ENCODE measurements at regions not wholly inside any gene's neighbourhood (a gene's known extent, or its start where the extent isn't known, plus 50 kb on each side); places are given as distances from the start of the nearest gene placed in this dataset.

DNA sequence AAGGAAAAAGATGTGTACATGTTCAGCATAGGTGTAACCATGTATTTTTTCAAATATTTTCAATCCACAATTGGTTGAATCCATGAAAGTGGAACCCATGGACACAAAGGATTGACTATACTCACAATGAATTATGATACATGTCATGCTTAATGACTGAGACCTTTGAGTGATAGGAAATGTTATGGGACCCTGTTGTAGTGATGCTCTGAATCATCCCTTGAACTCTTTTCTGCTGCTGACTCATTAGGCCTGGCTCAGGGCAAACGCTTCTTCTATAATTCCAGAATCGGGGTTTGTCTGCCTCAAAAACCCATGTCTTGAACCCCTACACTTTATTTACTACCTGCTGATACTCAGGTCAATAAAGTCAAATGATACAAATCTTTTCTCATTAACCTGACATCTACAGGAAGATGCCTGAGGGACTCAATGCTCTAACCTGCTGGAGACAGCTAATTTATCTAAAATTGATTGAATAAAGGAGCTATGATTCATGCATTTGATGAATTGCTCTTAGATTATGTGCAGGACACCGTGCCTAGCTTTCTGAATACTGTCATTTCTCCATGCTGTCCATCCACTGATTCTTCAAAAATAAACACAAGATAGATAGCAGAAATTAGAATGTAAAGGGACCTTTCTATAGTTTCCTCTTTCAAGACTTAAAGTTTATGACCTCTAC, 260.1 kb downstream of the PRELID2 start:
- no peak for ATAC-seq
- Mint-ChIP-seq H3K27me3 (ENCODE audit: low read depth) (no peaks in the 10 kb centered on the region), H3K4me3 (no peak overlapping the region), H3K4me1 (ENCODE audit: low read depth) (no peaks in the 10 kb centered on the region), H3K9me3 (peaks cover 21% of the 10 kb centered on the region), H3K36me3 (ENCODE audit: insufficient read depth) (no peaks in the 10 kb centered on the region)
- no peak for DNase-seq

DNA sequence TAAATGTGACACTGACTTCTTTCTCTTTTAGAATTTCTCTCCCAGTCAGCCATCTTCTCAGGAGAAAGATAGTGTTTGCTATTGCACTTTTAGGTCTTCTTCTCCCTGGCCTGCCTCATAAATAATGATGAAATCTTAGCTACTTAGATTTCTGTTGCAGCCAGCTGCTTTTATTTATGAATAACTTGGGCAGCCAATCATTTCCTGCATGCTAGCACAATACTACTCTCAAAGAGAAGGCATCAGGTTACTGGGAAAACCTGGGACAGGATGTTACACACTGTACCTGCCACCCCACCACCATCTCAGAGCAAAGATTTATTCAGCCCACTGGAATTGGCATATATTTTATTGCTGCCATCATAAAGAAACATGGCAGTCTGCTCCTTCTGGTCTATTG, 266.6 kb downstream of the PRELID2 start:
- no peaks in the 10 kb centered on the region for H3K4me1 Mint-ChIP-seq (ENCODE audit: low read depth)
- H3K9me3 Mint-ChIP-seq = no peaks in the 10 kb centered on the region
- ATAC-seq (no peak), DNase-seq (no peak)
- no peak overlapping the region for H3K4me3 Mint-ChIP-seq
- H3K27me3 Mint-ChIP-seq (ENCODE audit: low read depth) = no peaks in the 10 kb centered on the region
- no peaks in the 10 kb centered on the region for H3K36me3 Mint-ChIP-seq (ENCODE audit: insufficient read depth)

DNA sequence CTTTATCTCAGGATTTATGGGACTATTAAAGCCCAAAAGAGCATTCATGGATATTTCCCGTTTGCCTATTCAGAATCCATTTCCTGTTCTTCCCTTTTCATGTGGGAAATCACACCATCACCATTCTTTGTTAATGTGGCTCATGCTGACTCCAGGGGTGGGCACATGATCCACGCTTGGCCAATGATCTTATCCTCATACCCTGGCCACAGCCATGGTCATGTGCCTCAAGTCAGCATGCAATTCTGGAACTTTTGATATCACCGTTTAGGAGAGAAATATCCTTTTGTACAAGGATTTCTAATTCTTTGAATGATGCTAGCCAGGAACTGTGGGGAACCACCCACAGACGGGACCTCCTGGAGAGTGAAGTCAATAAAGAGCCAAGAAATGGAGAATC, 272.2 kb downstream of the PRELID2 start:
- H3K9me3 Mint-ChIP-seq = no peaks in the 10 kb centered on the region

DNA sequence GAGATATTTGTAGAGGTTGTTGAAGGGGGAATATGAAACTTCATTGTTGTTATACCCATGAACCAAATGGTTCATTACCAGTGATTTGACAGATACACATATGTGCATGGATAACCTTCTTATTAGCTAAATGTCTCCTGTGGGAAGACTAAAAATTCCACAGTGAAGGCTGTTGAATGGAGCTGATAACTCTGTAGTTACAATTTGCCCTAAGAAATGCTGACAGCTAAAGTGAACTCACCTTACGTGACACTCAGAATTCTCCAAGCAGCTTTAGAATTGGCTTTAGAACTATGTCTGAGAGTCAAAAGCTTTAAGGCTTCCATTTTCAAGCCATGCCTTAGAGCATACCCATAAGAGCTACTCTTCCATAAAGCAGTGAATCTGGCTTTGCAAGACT, 276.9 kb downstream of the PRELID2 start:
- Mint-ChIP-seq H3K9me3 (peaks cover 6% of the 10 kb centered on the region), H3K4me3 (no peak overlapping the region), H3K36me3 (ENCODE audit: insufficient read depth) (no peaks in the 10 kb centered on the region), H3K4me1 (ENCODE audit: low read depth) (no peaks in the 10 kb centered on the region), H3K27me3 (ENCODE audit: low read depth) (no peaks in the 10 kb centered on the region)
- DNase-seq (no peak), ATAC-seq (no peak)

More for the DNA sequence above, 272.2 kb downstream of the PRELID2 start:
- Mint-ChIP-seq H3K36me3 (ENCODE audit: insufficient read depth) (no peaks in the 10 kb centered on the region), H3K4me1 (ENCODE audit: low read depth) (no peaks in the 10 kb centered on the region), H3K27me3 (ENCODE audit: low read depth) (no peaks in the 10 kb centered on the region), H3K4me3 (no peak overlapping the region)
- DNase-seq = no peak
- no peak for ATAC-seq

DNA sequence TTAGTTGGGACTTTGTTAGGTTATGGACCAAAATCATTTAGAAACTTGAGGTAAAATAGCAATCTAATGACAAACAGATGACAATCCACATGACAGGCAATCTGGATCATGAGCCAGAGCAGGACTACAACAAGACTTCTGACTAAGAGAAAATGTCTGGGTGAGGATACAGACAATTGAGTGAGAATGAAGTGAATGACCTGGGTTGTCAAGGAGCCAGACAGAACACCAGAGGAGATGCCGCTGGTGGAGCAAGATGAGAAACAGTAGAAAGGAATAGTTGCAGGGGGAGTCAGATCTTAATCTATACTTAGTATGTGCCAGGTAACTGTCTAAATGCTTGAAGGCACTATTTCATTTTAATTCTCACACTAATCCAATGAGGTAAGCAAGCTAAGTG, 277.8 kb downstream of the PRELID2 start:
- Mint-ChIP-seq H3K27me3 (ENCODE audit: low read depth) (no peaks in the 10 kb centered on the region), H3K36me3 (ENCODE audit: insufficient read depth) (no peaks in the 10 kb centered on the region), H3K4me1 (ENCODE audit: low read depth) (no peaks in the 10 kb centered on the region), H3K4me3 (no peak overlapping the region), H3K9me3 (peaks cover 6% of the 10 kb centered on the region)
- DNase-seq (no peak), ATAC-seq (no peak)

DNA sequence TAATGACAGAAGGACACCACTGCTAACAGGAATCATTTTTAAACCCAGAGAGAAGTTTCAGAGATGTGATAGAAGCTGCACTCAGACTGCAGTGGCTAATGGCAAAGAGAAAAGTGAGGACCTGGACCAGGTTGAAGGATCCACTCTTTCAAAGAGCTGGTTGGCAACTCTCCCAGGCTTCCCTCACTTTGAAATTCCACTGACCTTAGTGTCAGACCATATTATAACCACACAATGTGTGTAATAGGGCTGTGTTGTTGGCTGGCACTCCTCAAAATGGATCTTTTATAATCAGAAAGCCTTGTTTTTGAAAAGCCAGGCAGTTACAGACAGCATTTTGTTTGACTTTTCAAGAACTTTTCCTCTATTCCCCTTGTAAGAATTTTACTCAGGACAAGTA, 280.7 kb downstream of the PRELID2 start:
- Mint-ChIP-seq H3K36me3 (ENCODE audit: insufficient read depth) (no peaks in the 10 kb centered on the region), H3K4me1 (ENCODE audit: low read depth) (no peaks in the 10 kb centered on the region), H3K4me3 (no peak overlapping the region), H3K9me3 (peaks cover 6% of the 10 kb centered on the region), H3K27me3 (ENCODE audit: low read depth) (no peaks in the 10 kb centered on the region)
- ATAC-seq = no peak
- no peak for DNase-seq

DNA sequence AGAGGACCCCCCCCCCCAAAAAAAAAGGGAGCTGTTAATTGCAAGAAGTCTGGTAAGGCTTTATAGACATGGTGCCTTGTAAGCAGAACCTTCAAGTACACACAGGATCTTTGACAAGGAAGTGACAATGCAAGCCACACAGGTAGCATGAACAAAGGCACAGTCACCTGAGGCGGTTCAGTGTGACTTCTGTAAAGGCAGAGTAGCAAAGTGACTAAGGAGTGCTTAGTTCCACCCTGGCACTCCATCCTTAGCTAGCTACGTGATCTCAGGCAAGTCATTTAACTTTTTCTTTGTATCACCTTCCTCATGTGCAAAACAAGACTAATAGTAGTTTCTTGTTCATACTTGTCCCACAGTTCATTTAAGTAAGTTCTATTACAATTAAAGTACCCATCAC, 282.0 kb downstream of the PRELID2 start:
- no peaks in the 10 kb centered on the region for H3K27me3 Mint-ChIP-seq (ENCODE audit: low read depth)
- no peaks in the 10 kb centered on the region for H3K36me3 Mint-ChIP-seq (ENCODE audit: insufficient read depth)
- no peaks in the 10 kb centered on the region for H3K4me1 Mint-ChIP-seq (ENCODE audit: low read depth)
- no peak overlapping the region for H3K4me3 Mint-ChIP-seq
- ATAC-seq (no peak), DNase-seq (no peak)
- H3K9me3 Mint-ChIP-seq = peaks cover 11% of the 10 kb centered on the region

DNA sequence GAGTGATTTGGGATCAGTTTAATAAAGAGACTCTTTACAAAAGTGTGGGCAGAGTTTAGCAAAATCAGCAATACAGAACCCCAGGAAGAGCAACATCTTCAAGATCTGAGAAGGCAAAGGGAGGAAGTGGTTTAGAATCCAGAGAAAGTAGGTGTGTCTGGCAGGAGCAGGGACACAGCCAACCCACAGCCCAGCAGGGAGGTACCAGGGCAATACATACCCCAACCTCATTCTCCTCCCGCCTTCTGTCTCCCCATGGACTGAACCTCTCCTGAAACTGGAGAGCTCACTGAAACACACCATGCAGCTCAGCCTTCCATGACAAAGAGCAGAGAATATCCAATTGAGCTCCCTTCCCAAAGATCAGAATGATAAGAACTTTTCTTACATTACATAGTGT, 283.4 kb downstream of the PRELID2 start:
- H3K27me3 Mint-ChIP-seq (ENCODE audit: low read depth) = no peaks in the 10 kb centered on the region
- ATAC-seq = no peak
- peaks cover 9% of the 10 kb centered on the region for H3K9me3 Mint-ChIP-seq
- H3K4me3 Mint-ChIP-seq = no peak overlapping the region
- H3K4me1 Mint-ChIP-seq (ENCODE audit: low read depth) = no peaks in the 10 kb centered on the region
- no peaks in the 10 kb centered on the region for H3K36me3 Mint-ChIP-seq (ENCODE audit: insufficient read depth)
- DNase-seq = no peak

DNA sequence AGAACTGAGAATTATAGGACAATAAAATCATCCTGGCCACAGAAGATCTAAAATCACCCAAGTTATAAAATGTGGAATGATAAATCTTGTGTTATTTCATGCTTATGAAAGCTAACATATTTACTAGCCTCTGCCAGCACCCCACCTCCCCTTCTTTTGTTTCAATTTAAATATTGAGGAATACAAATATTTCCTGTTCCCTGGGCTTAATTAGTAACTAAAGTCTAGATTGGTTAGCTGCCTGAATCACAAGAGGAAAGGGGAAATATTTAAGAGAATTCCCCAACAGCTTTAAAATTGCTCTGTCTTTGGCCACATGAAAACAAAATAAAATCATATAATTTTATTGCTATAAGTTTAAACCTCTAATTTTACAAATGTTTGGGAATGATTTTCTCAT, 287.0 kb downstream of the PRELID2 start:
- H3K36me3 Mint-ChIP-seq (ENCODE audit: insufficient read depth) = no peaks in the 10 kb centered on the region
- no peak for DNase-seq
- no peaks in the 10 kb centered on the region for H3K4me1 Mint-ChIP-seq (ENCODE audit: low read depth)

DNA sequence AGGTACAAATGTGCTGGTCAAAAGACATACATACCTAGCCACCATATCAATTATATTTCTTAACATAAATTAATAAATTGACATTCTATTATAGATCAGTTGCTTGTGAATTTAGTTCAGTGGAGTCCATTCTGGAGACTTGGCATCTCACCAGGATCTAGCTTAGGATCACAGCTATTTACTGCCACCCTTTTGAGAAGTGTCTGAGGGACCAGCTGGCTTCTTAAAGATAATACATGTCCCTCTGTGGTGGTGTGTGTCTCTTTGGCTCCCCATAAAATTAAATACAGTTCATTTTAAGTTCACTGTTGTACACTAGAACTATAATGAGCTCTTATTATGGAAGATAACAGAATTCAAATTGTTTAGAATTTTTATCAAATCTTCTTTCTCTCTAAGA, 290.7 kb downstream of the PRELID2 start:
- ATAC-seq = no peak
- Mint-ChIP-seq H3K36me3 (ENCODE audit: insufficient read depth) (no peaks in the 10 kb centered on the region), H3K4me3 (no peak overlapping the region), H3K27me3 (ENCODE audit: low read depth) (no peaks in the 10 kb centered on the region), H3K4me1 (ENCODE audit: low read depth) (no peaks in the 10 kb centered on the region), H3K9me3 (peaks cover 5% of the 10 kb centered on the region)
- no peak for DNase-seq

More for the DNA sequence above, 287.0 kb downstream of the PRELID2 start:
- Mint-ChIP-seq H3K9me3 (peaks cover 5% of the 10 kb centered on the region), H3K4me3 (no peak overlapping the region), H3K27me3 (ENCODE audit: low read depth) (no peaks in the 10 kb centered on the region)
- ATAC-seq = no peak

DNA sequence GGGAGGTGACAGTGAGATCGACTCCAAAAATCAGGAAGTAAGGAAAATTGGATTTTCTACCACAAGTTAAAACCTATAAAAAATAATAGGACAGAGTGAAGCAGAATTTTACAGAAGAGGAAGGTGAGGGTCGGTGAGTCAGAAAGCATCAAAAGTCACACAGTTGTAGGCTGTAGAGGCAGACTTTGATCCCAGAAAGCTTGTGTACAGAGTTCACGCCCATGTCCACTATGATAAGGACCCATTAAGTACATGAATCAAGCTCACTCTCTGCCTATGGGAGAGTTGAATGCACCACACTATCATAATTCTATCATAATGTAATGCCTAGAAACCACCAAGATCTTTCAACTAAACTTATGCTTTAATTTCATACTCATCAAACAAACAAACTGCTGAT, 291.2 kb downstream of the PRELID2 start:
- no peaks in the 10 kb centered on the region for H3K4me1 Mint-ChIP-seq (ENCODE audit: low read depth)
- no peak for ATAC-seq
- H3K9me3 Mint-ChIP-seq = peaks cover 4% of the 10 kb centered on the region
- no peaks in the 10 kb centered on the region for H3K36me3 Mint-ChIP-seq (ENCODE audit: insufficient read depth)
- no peak overlapping the region for H3K4me3 Mint-ChIP-seq
- H3K27me3 Mint-ChIP-seq (ENCODE audit: low read depth) = no peaks in the 10 kb centered on the region
- no peak for DNase-seq

DNA sequence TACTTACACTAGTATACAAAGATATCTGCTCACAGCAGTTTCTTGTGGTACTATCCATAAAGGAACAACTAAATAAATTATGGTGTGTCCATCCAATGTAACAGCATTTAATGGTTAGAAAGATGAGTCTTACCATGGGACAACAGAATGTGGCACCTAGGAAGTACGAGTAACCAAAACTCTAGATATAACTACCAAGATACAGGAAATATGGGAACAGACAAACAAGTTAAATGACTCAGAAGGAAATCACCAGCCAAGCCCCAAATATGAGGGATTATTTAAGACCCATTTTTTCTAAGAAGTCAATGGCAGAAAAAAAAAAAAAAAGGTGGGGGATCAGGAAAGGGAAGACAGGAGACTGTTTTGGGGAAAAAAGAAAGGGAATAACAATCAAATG, 294.8 kb downstream of the PRELID2 start:
- H3K36me3 Mint-ChIP-seq (ENCODE audit: insufficient read depth) = no peaks in the 10 kb centered on the region
- H3K4me1 Mint-ChIP-seq (ENCODE audit: low read depth) = no peaks in the 10 kb centered on the region
- DNase-seq (no peak), ATAC-seq (no peak)
- H3K9me3 Mint-ChIP-seq = peaks cover 10% of the 10 kb centered on the region
- H3K27me3 Mint-ChIP-seq (ENCODE audit: low read depth) = no peaks in the 10 kb centered on the region
- no peak overlapping the region for H3K4me3 Mint-ChIP-seq

DNA sequence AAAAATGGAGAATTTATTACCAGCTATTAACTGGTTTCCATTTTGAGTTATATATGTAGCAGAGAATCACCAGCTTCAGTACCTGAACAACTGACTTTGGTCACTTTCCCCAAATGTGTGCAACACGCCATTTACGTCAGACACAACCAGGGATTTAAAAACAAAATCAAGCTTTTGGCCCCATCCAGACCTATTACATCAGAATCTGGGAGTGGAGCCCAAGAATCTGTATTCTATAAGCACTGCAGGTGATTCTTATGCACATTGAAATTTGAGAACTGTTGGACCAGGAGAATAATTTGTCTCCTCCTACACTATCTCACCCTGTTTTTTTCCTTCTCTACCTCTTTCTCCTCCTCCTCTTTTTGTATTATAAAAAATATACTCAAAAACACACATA, 295.9 kb downstream of the PRELID2 start:
- DNase-seq = no peak
- H3K27me3 Mint-ChIP-seq (ENCODE audit: low read depth) = no peaks in the 10 kb centered on the region
- no peak overlapping the region for H3K4me3 Mint-ChIP-seq
- no peaks in the 10 kb centered on the region for H3K36me3 Mint-ChIP-seq (ENCODE audit: insufficient read depth)
- peaks cover 10% of the 10 kb centered on the region for H3K9me3 Mint-ChIP-seq
- no peak for ATAC-seq
- no peaks in the 10 kb centered on the region for H3K4me1 Mint-ChIP-seq (ENCODE audit: low read depth)

DNA sequence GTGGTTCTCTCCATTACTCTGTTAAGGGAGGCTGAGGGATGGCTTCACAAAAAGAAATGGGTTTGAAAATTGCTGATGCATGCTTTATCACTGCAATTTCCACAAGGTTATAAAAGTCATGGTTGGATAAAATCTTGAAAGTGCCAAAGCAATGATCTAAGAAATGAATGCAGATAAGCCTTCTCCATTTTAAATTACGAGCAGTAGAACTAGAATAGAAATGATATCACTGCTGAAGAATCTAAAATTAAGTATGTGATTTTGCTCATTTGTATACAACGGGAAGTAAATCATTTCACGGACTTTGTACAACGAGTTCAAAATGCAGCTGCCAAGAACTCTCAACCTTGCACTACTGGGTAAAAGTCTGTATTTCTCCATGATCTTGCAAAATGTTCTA, 299.0 kb downstream of the PRELID2 start:
- Mint-ChIP-seq H3K4me3 (no peak overlapping the region), H3K36me3 (ENCODE audit: insufficient read depth) (no peaks in the 10 kb centered on the region), H3K27me3 (ENCODE audit: low read depth) (no peaks in the 10 kb centered on the region), H3K4me1 (ENCODE audit: low read depth) (no peaks in the 10 kb centered on the region), H3K9me3 (peaks cover 12% of the 10 kb centered on the region)
- DNase-seq (no peak), ATAC-seq (no peak)

DNA sequence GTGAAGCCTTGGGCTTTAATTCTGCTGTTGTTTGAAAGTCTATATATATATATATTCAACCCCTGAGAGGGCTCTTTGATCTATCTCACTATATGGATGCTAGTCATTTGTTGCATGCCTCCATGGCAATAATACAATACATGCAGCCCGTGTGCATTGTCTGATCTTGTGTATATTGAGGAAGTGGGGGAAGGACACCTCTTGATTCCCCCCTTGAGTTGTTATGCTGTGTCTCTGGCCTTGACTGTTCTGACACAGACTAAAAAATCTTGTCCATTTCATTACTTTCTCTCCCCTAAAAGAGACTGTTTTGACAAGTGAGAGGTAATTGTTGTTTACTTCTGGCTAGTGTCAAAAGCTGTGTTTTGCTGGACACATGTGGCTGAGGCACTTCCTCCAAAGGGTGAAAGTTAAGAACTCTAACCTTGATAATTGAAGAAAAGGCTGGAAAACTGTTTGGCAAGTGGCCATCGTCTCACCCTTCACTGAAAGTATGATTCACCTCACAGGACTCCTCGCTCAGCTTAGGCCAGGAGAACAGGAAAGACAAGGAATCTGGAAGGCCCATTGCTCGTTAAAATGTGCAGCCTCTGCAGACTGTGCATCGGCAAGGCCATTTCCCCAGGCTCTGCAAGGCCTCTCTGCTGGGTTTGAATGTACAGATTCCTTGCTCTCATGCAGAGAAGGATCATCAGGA, 304.0 kb downstream of the PRELID2 start:
- Mint-ChIP-seq H3K36me3 (ENCODE audit: insufficient read depth) (no peaks in the 10 kb centered on the region), H3K4me3 (no peak overlapping the region), H3K9me3 (peaks cover 3% of the 10 kb centered on the region), H3K4me1 (ENCODE audit: low read depth) (no peaks in the 10 kb centered on the region), H3K27me3 (ENCODE audit: low read depth) (no peaks in the 10 kb centered on the region)
- no peak for ATAC-seq
- DNase-seq = no peak
